SK-N-SH treated with all-trans-retinoic acid at 6 μM for 48 hours (cell line): ENCODE measurements at regions not wholly inside any gene's neighbourhood (a gene's known extent, or its start where the extent isn't known, plus 50 kb on each side); places are given as distances from the start of the nearest gene placed in this dataset.

Experiments used
- ATAC-seq: fragments of 200-7000 bp; cut with Tn5 transposase; 3 replicates; pipeline ENCODE4 v1.9.1; 2020; ENCODE audit warnings: mild to moderate bottlenecking, moderate library complexity
- ARNTL ChIP-seq: fragments of 450-650 bp; formaldehyde crosslinking; IDR thresholded peaks from 2 replicates; pipeline ENCODE4 v1.5.0; 2020; ENCODE audit warnings: low read depth, mild to moderate bottlenecking, moderate library complexity, borderline replicate concordance
- BACH2 ChIP-seq: fragments of 250-450 bp; sonication (Bioruptor Pico); IDR thresholded peaks from 2 replicates; pipeline ENCODE4 v1.9.0; 2021; ENCODE audit warnings: mild to moderate bottlenecking, borderline replicate concordance
- CSDC2 ChIP-seq: fragments of 250-450 bp; sonication (Bioruptor Pico); IDR thresholded peaks from 2 replicates; pipeline ENCODE4 v1.5.0; 2020; ENCODE audit warnings: mild to moderate bottlenecking, moderate library complexity
- ESRRG ChIP-seq: fragments of 250-450 bp; sonication (Bioruptor Pico); IDR thresholded peaks from 2 replicates; pipeline ENCODE4 v1.6.1; 2021; ENCODE audit warnings: mild to moderate bottlenecking
- GLIS3 ChIP-seq: fragments of 250-450 bp; sonication (Bioruptor Pico); IDR thresholded peaks from 2 replicates; pipeline ENCODE4 v1.5.0; 2020; ENCODE audit warnings: mild to moderate bottlenecking, moderate library complexity
- ISL1 ChIP-seq: fragments of 250-450 bp; sonication (Bioruptor Pico); IDR thresholded peaks from 2 replicates; pipeline ENCODE4 v2.1.2; 2022; ENCODE audit warnings: mild to moderate bottlenecking, moderate library complexity
- OSR1 ChIP-seq: fragments of 250-450 bp; sonication (Bioruptor Pico); IDR thresholded peaks from 2 replicates; pipeline ENCODE4 v1.8.0; 2022; ENCODE audit warnings: moderate library complexity, mild to moderate bottlenecking, inconsistent platforms
- PPARA ChIP-seq: fragments of 250-450 bp; sonication (Bioruptor Pico); IDR thresholded peaks from 2 replicates; pipeline ENCODE4 v1.5.0; 2020; ENCODE audit warnings: mild to moderate bottlenecking, borderline replicate concordance
- RARB ChIP-seq: fragments of 250-450 bp; sonication (Bioruptor Pico); IDR thresholded peaks from 2 replicates; pipeline ENCODE4 v1.8.0; 2021; ENCODE audit warnings: mild to moderate bottlenecking, moderate library complexity
- TCF4 ChIP-seq: fragments of 250-450 bp; sonication (Bioruptor Pico); IDR thresholded peaks from 2 replicates; pipeline ENCODE4 v1.8.0; 2021; ENCODE audit warnings: mild to moderate bottlenecking, moderate library complexity, borderline replicate concordance
- TOX ChIP-seq: fragments of 250-450 bp; sonication (Bioruptor Pico); IDR thresholded peaks from 2 replicates; pipeline ENCODE4 v1.8.0; 2021; ENCODE audit warnings: mild to moderate bottlenecking, moderate library complexity, borderline replicate concordance
- ZC3H10 ChIP-seq: fragments of 250-450 bp; sonication (Bioruptor Pico); IDR thresholded peaks from 2 replicates; pipeline ENCODE4 v1.5.1; 2021; ENCODE audit warnings: mild to moderate bottlenecking, moderate library complexity
- ZFP3 ChIP-seq: fragments of 250-450 bp; sonication (Bioruptor Pico); IDR thresholded peaks from 2 replicates; pipeline ENCODE4 v1.5.0; 2020; ENCODE audit warnings: mild to moderate bottlenecking, moderate library complexity
- ZFP30 ChIP-seq: fragments of 450-650 bp; formaldehyde crosslinking; IDR thresholded peaks from 2 replicates; pipeline ENCODE4 v1.5.0; 2022; ENCODE audit warnings: mild to moderate bottlenecking, moderate library complexity
- ZNF8 ChIP-seq: fragments of 450-650 bp; formaldehyde crosslinking; IDR thresholded peaks from 2 replicates; pipeline ENCODE4 v1.5.0; 2020; ENCODE audit warnings: mild to moderate bottlenecking, moderate library complexity
- TF ChIP-seq, protein P1 (sequence below): fragments of 250-450 bp; sonication (Bioruptor Pico); IDR thresholded peaks from 2 replicates; pipeline ENCODE4 v1.8.0; 2020; ENCODE audit warnings: mild to moderate bottlenecking, moderate library complexity, borderline replicate concordance
- TF ChIP-seq, protein P2 (sequence below): fragments of 250-450 bp; sonication (Bioruptor Pico); IDR thresholded peaks from 2 replicates; pipeline ENCODE4 v1.5.0; 2020; ENCODE audit warnings: mild to moderate bottlenecking, moderate library complexity
- TF ChIP-seq, protein P3 (sequence below): fragments of 250-450 bp; sonication (Bioruptor Pico); IDR thresholded peaks from 2 replicates; pipeline ENCODE4 v1.8.0; 2021; ENCODE audit warnings: low read depth, mild to moderate bottlenecking, moderate library complexity, borderline replicate concordance
- TF ChIP-seq, protein P4 (sequence below): fragments of 250-450 bp; sonication (Bioruptor Pico); IDR thresholded peaks from 2 replicates; pipeline ENCODE4 v1.5.1; 2020; ENCODE audit warnings: low read depth, mild to moderate bottlenecking, moderate library complexity
- TF ChIP-seq, protein P5 (sequence below): fragments of 250-450 bp; sonication (Bioruptor Pico); IDR thresholded peaks from 2 replicates; pipeline ENCODE4 v1.5.1; 2021; ENCODE audit warnings: mild to moderate bottlenecking, moderate library complexity

DNA sequence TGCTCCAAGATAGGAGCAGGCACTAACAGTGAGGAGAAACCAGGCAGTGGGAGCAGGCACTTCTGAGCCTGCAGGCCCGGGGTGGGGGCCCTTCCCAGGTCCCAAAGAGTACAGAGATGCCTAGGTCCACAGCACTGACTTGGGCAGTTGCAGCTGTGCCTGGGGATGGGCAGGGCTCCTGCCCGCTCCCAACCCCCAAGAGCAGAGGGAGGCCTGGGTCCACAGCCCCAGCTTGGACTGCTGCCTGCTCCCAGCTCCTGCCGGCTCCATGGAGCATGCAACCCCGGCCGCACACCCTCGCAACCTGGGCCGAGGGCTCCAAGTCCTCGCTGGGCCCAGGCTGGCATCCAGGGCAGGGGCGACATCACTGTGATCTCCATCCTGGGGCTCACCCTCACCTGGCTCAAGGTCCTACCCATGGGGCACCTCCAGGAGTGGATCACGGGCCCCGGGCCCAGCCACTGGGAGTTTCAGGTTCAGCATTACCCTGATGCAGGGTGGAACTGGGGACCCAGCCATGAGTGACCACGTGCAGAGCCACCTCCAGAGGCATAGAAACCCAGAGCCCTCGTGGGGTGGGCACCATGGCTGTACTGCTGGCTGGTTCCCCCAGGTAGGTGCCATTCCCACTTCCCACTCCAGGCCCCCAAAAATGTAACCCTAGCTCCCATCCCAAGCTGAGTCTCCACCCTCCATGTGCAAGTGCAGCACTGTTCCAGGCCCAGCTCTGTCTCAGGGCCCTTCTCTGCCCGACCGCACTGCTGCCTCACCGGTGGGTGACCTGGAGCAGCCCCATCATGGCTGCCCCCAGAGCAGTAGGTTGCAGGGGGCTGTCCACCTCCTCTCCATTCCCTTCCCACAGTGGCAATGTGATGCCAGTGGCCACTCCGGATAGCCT lies 325.6 kb downstream of the NR4A2 start (continued):
- TF ChIP-seq, protein P1, sequence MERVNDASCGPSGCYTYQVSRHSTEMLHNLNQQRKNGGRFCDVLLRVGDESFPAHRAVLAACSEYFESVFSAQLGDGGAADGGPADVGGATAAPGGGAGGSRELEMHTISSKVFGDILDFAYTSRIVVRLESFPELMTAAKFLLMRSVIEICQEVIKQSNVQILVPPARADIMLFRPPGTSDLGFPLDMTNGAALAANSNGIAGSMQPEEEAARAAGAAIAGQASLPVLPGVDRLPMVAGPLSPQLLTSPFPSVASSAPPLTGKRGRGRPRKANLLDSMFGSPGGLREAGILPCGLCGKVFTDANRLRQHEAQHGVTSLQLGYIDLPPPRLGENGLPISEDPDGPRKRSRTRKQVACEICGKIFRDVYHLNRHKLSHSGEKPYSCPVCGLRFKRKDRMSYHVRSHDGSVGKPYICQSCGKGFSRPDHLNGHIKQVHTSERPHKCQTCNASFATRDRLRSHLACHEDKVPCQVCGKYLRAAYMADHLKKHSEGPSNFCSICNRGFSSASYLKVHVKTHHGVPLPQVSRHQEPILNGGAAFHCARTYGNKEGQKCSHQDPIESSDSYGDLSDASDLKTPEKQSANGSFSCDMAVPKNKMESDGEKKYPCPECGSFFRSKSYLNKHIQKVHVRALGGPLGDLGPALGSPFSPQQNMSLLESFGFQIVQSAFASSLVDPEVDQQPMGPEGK (CRISPR knock-in tag): no peak
- TF ChIP-seq ZC3H10 (CRISPR knock-in tag): no peak
- TF ChIP-seq CSDC2: no peak
- TF ChIP-seq GLIS3 (CRISPR knock-in tag): no peak

DNA sequence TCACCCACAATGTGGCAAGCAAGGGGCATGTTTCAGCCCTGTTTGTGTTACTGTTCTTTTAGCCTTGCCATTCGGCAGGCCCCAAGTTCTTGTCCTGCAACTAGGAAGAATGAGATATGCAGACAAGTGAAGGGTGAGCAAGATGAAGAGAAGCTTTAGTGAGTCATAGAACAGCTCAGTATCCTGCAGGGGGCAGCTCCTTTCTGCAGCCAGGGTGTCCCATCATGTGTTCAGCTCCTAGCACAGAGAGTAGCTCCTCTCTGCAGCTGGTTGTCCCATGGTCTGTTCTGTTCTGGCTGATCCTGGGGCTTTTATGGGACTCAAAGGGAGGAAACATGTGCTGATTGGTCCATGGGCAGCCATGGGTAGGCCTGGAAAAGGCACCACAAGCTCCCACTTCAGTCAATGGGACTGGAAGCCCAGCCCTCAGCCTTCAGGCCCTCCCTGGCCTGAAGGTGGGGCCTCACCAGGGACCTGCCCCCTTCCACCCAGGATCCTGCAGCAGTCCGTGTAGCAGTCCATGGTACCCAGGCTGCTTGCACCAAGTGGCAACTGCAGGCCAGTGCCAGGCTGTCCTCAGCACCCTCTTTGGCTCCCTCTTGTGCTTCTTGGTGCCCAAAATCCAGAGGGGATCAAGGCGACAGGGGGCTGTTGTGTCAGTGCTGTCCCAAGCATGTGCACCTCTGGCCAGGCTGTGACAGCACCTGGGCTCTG lies 326.4 kb downstream of the NR4A2 start:
- TF ChIP-seq ZFP30 (no peak), ZC3H10 (CRISPR knock-in tag) (no peak), ARNTL (CRISPR knock-in tag) (no peak), ISL1 (no peak), ESRRG (no peak), ZNF8 (CRISPR knock-in tag) (no peak)
- TF ChIP-seq, protein P2, sequence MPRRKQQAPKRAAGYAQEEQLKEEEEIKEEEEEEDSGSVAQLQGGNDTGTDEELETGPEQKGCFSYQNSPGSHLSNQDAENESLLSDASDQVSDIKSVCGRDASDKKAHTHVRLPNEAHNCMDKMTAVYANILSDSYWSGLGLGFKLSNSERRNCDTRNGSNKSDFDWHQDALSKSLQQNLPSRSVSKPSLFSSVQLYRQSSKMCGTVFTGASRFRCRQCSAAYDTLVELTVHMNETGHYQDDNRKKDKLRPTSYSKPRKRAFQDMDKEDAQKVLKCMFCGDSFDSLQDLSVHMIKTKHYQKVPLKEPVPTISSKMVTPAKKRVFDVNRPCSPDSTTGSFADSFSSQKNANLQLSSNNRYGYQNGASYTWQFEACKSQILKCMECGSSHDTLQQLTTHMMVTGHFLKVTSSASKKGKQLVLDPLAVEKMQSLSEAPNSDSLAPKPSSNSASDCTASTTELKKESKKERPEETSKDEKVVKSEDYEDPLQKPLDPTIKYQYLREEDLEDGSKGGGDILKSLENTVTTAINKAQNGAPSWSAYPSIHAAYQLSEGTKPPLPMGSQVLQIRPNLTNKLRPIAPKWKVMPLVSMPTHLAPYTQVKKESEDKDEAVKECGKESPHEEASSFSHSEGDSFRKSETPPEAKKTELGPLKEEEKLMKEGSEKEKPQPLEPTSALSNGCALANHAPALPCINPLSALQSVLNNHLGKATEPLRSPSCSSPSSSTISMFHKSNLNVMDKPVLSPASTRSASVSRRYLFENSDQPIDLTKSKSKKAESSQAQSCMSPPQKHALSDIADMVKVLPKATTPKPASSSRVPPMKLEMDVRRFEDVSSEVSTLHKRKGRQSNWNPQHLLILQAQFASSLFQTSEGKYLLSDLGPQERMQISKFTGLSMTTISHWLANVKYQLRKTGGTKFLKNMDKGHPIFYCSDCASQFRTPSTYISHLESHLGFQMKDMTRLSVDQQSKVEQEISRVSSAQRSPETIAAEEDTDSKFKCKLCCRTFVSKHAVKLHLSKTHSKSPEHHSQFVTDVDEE: no peak
- ATAC-seq: peak; percentile 41; the same call in 1 of the 3 replicates

DNA sequence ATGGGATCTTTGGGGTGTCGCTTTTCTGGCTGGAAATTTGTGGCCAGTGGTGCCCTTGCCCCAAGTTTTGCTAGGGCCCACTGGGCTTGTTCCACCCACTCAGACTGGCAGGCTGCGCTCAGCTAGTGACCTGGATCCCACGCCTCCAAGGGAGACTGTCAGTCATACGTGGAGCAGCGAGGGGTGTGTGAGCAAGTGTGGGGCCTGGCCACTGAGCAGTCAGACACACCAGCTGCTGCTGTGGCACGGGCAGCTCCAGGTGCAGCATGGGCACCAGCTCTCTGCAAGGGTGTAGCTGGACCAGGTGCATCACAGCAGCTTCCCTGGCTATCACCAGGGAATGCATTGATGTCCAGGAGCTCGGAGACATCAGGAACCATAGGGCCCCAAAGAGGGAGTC lies 327.0 kb downstream of the NR4A2 start:
- no peak for ATAC-seq
- TF ChIP-seq OSR1 (CRISPR knock-in tag): no peak
- no peak for TF ChIP-seq GLIS3 (CRISPR knock-in tag)
- no peak for TF ChIP-seq ARNTL (CRISPR knock-in tag)
- TF ChIP-seq, protein P3, sequence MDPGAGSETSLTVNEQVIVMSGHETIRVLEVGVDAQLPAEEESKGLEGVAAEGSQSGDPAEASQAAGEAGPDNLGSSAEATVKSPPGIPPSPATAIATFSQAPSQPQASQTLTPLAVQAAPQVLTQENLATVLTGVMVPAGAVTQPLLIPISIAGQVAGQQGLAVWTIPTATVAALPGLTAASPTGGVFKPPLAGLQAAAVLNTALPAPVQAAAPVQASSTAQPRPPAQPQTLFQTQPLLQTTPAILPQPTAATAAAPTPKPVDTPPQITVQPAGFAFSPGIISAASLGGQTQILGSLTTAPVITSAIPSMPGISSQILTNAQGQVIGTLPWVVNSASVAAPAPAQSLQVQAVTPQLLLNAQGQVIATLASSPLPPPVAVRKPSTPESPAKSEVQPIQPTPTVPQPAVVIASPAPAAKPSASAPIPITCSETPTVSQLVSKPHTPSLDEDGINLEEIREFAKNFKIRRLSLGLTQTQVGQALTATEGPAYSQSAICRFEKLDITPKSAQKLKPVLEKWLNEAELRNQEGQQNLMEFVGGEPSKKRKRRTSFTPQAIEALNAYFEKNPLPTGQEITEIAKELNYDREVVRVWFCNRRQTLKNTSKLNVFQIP: no peak
- TF ChIP-seq ZFP30: no peak
- no peak for TF ChIP-seq TCF4 (CRISPR knock-in tag)
- no peak for TF ChIP-seq ZFP3
- no peak for TF ChIP-seq TOX
- TF ChIP-seq, protein P1 (CRISPR knock-in tag): no peak
- no peak for TF ChIP-seq BACH2
- TF ChIP-seq, protein P2: no peak
- TF ChIP-seq PPARA (CRISPR knock-in tag): no peak
- TF ChIP-seq ESRRG: no peak
- no peak for TF ChIP-seq ZNF8 (CRISPR knock-in tag)
- TF ChIP-seq ISL1: no peak
- TF ChIP-seq, protein P4, sequence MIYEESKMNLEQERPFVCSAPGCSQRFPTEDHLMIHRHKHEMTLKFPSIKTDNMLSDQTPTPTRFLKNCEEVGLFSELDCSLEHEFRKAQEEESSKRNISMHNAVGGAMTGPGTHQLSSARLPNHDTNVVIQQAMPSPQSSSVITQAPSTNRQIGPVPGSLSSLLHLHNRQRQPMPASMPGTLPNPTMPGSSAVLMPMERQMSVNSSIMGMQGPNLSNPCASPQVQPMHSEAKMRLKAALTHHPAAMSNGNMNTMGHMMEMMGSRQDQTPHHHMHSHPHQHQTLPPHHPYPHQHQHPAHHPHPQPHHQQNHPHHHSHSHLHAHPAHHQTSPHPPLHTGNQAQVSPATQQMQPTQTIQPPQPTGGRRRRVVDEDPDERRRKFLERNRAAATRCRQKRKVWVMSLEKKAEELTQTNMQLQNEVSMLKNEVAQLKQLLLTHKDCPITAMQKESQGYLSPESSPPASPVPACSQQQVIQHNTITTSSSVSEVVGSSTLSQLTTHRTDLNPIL (CRISPR knock-in tag): no peak
- TF ChIP-seq ZC3H10 (CRISPR knock-in tag): no peak
- TF ChIP-seq RARB (CRISPR knock-in tag): no peak
- TF ChIP-seq, protein P5, sequence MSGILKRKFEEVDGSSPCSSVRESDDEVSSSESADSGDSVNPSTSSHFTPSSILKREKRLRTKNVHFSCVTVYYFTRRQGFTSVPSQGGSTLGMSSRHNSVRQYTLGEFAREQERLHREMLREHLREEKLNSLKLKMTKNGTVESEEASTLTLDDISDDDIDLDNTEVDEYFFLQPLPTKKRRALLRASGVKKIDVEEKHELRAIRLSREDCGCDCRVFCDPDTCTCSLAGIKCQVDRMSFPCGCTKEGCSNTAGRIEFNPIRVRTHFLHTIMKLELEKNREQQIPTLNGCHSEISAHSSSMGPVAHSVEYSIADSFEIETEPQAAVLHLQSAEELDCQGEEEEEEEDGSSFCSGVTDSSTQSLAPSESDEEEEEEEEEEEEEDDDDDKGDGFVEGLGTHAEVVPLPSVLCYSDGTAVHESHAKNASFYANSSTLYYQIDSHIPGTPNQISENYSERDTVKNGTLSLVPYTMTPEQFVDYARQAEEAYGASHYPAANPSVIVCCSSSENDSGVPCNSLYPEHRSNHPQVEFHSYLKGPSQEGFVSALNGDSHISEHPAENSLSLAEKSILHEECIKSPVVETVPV (CRISPR knock-in tag): no peak
- no peak for TF ChIP-seq CSDC2
